Left ventricle myocardium inferior (tissue), 1 donor: ENCODE measurements at regions not wholly inside any gene's neighbourhood (a gene's known extent, or its start where the extent isn't known, plus 50 kb on each side); places are given as distances from the start of the nearest gene placed in this dataset.
"Not testable (repeated sequence)": the region's sequence is repeated elsewhere in the genome, so short reads cannot be mapped to it uniquely, and the experiment has no call there.

Experiments used
- DNase-seq: peaks from one replicate; pipeline ENCODE4 v3.0.0-alpha.2; 2020
- H3K27ac ChIP-seq: fragments of 200-600 bp; replicated peaks from 2 replicates; pipeline ENCODE4 v1.8.0; 2021
- H3K27me3 ChIP-seq: fragments of 200-600 bp; 2 replicates; pipeline ENCODE4 v1.8.0; 2021; ENCODE audit warnings: low read depth
- H3K36me3 ChIP-seq: fragments of 200-600 bp; 2 replicates; pipeline ENCODE4 v1.8.0; 2021
- H3K4me1 ChIP-seq: fragments of 200-600 bp; 2 replicates; pipeline ENCODE4 v1.8.0; 2021
- H3K4me3 ChIP-seq: fragments of 200-600 bp; 2 replicates; pipeline ENCODE4 v1.8.0; 2021; ENCODE audit warnings: mild to moderate bottlenecking, moderate library complexity
- H3K9me3 ChIP-seq: fragments of 200-600 bp; replicated peaks from 2 replicates; pipeline ENCODE4 v1.8.0; 2021
- intact Hi-C: fragments of 100-400 bp; cut with micrococcal nuclease; formaldehyde crosslinking; loops from one replicate; pipeline ENCODE4 v1.11.0; 2022
- TF ChIP-seq, protein P1 (sequence below): fragments of 200-600 bp; IDR thresholded peaks from 2 replicates; pipeline ENCODE4 v1.8.0; 2021; ENCODE audit warnings: antibody characterized with exemption, mild to moderate bottlenecking, borderline replicate concordance
- donor health status: DM: no; HTN: yes; CAD: no; lungs with severe emphysema.

DNA sequence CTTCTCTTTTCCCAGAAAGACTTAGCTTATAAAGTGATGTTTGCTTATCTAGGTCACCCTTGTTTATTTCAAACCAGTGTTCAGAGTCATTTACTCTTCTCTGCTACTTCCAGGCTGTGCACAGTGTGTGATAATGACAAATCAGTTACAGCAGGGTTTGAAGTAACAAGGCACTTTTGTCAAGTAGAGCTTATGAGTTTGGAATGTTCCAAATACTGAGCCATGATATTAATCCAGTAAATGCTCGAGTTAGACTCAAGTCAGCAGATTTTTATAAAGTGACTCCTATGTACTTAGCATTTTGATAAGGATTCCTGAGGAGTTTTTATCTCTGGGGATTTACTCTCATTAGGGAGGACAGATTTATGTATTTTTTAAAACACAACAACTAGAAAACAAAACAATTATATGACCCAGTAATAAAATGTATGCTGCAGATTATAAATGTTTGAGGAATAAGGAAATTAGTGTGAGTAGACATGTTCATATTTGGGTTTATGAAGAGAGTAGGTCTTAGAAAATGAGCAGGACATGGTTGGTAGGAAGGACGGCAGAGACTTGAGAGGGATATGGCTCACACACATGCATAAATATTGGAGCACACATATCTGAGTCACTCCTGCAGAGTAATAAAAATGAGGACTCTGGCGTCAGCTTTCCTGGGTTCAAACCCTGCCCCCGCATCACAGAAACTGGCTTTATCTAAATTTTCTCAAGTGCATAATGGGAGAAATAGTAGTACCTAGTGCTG, 271.2 kb downstream of the FBXO8 start:
- H3K4me1 ChIP-seq, result peaks cover 7% of the 10 kb centered on the region
- H3K27ac ChIP-seq, result peak overlapping the region; percentile 35
- no peak overlapping the region for H3K4me3 ChIP-seq
- intact Hi-C loops, result no loop called here
- no peaks in the 10 kb centered on the region for H3K36me3 ChIP-seq
- H3K27me3 ChIP-seq, result no peaks in the 10 kb centered on the region
- TF ChIP-seq, protein P1, sequence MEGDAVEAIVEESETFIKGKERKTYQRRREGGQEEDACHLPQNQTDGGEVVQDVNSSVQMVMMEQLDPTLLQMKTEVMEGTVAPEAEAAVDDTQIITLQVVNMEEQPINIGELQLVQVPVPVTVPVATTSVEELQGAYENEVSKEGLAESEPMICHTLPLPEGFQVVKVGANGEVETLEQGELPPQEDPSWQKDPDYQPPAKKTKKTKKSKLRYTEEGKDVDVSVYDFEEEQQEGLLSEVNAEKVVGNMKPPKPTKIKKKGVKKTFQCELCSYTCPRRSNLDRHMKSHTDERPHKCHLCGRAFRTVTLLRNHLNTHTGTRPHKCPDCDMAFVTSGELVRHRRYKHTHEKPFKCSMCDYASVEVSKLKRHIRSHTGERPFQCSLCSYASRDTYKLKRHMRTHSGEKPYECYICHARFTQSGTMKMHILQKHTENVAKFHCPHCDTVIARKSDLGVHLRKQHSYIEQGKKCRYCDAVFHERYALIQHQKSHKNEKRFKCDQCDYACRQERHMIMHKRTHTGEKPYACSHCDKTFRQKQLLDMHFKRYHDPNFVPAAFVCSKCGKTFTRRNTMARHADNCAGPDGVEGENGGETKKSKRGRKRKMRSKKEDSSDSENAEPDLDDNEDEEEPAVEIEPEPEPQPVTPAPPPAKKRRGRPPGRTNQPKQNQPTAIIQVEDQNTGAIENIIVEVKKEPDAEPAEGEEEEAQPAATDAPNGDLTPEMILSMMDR, result no peak
- no peaks in the 10 kb centered on the region for H3K9me3 ChIP-seq
- DNase-seq, result no peak

DNA sequence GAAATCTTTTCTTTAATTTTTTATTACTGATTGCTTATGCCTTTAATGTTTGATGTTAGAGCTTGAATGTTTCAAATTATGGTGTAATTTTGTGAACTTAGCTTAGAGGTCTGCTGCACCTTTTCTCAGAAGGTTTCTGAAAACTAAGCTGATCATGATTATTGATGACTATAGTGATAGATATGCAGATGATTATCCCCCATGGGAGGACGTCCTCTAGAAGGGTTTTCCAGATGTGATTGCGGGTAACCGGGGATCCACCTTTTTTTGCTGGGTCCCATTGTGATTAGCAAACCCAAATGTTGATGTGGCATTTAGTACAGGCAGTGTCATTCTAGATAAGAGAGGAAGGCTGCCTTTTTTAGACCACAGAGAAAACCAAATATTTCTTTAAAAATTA, 272.9 kb downstream of the FBXO8 start:
- H3K9me3 ChIP-seq, result no peaks in the 10 kb centered on the region
- H3K27ac ChIP-seq, result no peak overlapping the region
- TF ChIP-seq, protein P1, result no peak

DNA sequence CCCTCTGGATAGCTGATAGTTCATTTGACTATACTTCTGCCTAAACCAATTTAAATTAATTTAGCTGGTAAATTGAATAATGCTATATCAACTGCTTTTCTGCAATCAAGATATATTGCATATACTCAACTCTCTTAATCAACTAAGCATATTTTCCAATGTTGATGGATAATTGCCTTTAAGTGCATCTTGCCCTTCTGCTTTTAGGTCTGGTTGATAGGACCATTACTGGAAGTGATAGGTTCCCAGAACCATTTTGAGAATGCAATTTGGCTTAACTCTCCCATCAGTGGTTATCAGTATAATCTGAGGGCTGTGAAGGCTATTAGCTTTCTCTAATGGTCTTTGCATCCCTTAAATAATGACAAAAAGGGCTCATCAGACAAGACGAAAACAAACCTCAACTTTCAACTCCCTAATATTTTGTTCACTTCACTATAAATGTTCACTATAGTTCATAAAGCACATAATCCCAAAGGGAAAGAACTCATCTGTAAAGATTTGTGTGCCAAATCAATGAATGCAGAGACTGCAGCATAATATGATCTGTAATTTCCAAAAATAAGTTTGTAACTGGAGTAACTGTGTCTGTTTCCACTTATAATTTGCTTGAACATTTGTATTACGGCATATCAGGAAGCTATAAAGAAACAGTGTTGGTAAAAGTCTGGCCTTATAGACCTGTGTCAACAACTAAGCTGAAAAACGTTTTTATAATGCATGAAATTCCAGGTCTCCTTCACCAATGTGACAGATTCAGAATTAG, 273.6 kb downstream of the FBXO8 start:
- H3K27ac ChIP-seq, result no peak overlapping the region
- H3K9me3 ChIP-seq, result no peaks in the 10 kb centered on the region
- DNase-seq, result no peak
- no peak overlapping the region for H3K4me3 ChIP-seq
- intact Hi-C loops, result no loop called here
- H3K27me3 ChIP-seq, result no peaks in the 10 kb centered on the region
- peaks cover 21% of the 10 kb centered on the region for H3K4me1 ChIP-seq
- TF ChIP-seq, protein P1, result no peak
- H3K36me3 ChIP-seq, result no peaks in the 10 kb centered on the region

More for the DNA sequence above, 272.9 kb downstream of the FBXO8 start:
- intact Hi-C loops, result no loop called here
- H3K36me3 ChIP-seq, result no peaks in the 10 kb centered on the region
- H3K27me3 ChIP-seq, result no peaks in the 10 kb centered on the region
- H3K4me3 ChIP-seq, result no peak overlapping the region
- no peak for DNase-seq
- H3K4me1 ChIP-seq, result peaks cover 15% of the 10 kb centered on the region

DNA sequence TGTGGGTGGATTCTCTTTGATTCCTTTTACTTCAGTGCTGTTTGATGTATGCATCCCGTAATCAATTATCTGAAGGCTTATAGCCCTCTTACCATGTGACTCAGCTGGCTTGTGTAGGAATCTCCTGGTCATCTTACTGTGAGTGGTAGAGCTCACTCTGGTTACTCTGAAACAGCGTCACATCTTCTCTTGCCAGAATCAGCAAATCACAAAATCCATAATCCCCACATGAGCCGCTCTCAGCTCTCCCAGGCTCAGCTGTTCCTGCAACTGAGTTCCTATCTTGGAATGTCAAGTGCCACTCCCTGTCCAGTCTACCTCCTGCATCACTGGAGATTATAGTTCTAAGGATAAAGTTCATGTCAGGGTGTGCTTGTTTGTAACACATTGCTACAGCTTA, 278.0 kb downstream of the FBXO8 start:
- Histone ChIP-seq H3K27ac (no peak overlapping the region), H3K4me3 (no peak overlapping the region), H3K4me1 (peaks cover 15% of the 10 kb centered on the region), H3K27me3 (no peaks in the 10 kb centered on the region), H3K36me3 (no peaks in the 10 kb centered on the region), H3K9me3 (no peaks in the 10 kb centered on the region)
- TF ChIP-seq, protein P1, result no peak
- no peak for DNase-seq
- intact Hi-C loops, result no loop called here

DNA sequence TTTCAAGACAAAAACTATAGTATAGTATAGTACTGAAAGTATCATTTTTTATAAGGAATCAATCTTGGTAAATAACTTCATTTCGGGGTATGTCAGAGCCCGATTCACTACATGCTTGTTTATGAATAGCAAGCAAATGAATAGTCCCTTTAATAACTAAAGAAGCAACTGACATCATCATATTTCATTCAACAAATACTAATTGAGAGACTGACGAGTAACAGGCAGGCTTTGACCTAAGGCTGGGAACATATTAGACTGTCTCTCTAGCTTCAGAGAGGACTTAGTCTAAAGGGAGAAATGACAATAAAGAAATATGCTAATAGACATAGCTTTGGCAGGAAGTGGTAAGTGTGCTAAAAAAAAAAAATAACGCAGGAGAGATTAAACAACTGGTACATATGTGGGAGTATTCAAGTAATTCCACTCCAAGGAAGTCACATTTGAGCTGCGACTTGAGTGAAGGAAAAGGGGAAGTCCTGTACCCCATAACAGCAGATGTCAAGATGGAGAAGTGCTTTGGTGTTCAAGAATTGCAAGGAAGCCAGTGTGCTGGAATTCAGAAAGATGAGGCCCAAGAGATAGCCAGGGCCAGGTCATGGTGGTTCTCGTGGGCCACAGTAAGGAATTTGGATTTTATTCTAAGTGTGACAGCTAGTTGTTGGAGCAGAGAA, 284.9 kb downstream of the FBXO8 start:
- TF ChIP-seq, protein P1, result no peak
- no peak overlapping the region for H3K4me3 ChIP-seq
- no peaks in the 10 kb centered on the region for H3K4me1 ChIP-seq
- no peaks in the 10 kb centered on the region for H3K27me3 ChIP-seq
- intact Hi-C loops, result no loop called here
- H3K9me3 ChIP-seq, result no peaks in the 10 kb centered on the region
- DNase-seq, result no peak
- H3K27ac ChIP-seq, result no peak overlapping the region
- H3K36me3 ChIP-seq, result no peaks in the 10 kb centered on the region

DNA sequence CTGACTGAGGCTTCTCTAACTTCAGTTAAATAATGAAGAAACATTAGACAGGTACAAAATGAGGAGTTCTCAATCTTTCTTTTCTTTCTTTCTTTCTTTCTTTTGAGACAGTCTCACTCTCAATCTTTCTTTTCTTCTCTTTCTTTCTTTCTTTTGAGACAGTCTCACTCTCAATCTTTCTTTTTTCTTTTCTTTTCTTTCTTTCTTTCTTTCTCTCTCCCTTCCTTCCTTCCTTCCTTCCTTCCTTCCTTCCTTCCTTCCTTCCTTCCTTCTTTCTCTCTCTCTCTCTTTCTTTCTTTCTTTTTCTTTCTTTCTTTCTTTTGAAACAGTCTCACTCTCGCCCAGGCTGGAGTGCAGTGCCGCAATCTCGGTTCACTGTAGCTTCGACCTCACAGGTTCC, 287.7 kb downstream of the FBXO8 start:
- H3K4me1 ChIP-seq, H3K36me3 ChIP-seq, DNase-seq, H3K27me3 ChIP-seq, H3K4me3 ChIP-seq, intact Hi-C loops, H3K27ac ChIP-seq, H3K9me3 ChIP-seq: not testable (repeated sequence)
